HG02970 (cell line): ENCODE measurements at regions not wholly inside any gene's neighbourhood (a gene's known extent, or its start where the extent isn't known, plus 50 kb on each side); places are given as distances from the start of the nearest gene placed in this dataset.
"Not testable (repeated sequence)": the region's sequence is repeated elsewhere in the genome, so short reads cannot be mapped to it uniquely, and the experiment has no call there.

Experiments used
- ATAC-seq: cut with Tn5 transposase; IDR thresholded peaks from one replicate; pipeline ENCODE4 v1.9.1; 2021; ENCODE audit warnings: mild to moderate bottlenecking, moderate library complexity, moderate number of reproducible peaks; ENCODE audit not compliant: unreplicated experiment, low FRiP score

DNA sequence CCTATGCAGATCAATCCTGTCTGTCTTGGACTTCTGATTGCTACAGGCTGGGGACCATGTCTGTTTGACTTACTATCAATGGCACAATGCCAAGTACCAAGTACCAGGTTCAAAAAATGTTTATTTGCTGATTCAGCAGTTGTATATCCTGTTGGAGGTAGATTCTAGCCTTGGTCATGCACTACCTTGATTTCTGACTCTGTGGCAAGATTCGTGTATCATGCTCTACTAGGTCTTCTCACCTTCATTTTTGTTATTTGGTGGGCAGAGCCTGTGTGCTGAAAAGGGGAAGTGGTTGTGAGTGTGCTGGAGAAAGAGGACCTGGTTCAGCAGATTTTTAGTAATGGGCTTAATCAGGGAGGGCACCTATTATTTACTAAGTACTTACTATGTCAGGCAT lies 192.4 kb upstream of the MYLIP start:
- no peak for ATAC-seq

DNA sequence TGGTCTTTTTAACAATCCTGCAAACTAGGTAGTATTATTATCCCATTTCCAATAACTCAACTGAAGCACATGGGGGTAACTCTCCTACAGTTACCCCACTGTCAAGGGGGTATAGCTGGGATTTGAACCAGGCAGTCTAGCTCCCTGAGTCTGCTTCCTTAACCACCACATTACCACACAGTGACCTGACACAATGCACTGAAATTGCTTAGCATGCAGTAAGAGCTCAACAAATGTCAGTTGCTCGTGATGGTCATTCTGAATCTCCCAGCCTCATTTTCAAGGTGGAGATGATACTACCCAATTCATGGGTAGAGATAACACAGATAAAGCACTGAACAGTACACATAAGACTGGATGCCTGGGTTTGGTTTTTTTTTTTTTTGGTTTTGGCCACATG lies 193.2 kb upstream of the MYLIP start:
- no peak for ATAC-seq

DNA sequence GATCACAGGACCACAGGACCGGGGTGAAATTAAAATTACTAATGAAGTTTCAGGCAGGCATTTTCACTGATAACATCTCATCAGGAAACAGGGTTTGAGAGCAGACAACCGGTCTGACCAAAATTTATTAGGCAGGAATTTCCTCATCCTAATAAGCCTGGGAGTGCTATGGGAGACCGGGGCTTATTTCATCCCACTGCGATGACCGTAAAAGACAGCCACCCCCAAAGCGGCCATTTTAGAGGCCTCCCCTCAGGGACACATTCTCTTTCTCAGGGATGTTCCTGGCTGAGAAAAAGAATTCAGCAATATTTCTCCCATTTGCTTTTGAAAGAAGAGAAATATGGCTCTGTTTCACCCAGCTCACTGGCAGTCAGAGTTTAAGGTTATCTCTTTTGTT lies 197.2 kb upstream of the MYLIP start:
- not testable (repeated sequence) for ATAC-seq

DNA sequence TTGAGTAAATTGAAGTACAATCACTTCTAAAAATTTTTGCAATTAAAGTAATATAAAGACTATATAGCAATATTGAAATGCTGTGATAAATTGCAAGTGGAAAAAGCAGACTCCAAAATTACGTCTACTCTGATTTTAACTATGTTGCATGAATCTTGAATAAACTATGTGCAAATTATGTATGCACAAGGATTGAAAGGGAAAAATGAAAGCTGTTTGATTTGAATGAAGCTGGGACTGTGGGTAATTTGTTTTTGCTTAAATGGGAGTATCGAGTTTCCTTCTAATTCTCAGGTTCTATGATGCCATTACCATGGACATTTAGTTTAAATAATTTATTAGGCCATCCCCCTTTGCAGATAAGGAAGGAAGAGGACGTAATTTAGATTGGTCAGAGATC lies 198.7 kb upstream of the MYLIP start:
- ATAC-seq: no peak

DNA sequence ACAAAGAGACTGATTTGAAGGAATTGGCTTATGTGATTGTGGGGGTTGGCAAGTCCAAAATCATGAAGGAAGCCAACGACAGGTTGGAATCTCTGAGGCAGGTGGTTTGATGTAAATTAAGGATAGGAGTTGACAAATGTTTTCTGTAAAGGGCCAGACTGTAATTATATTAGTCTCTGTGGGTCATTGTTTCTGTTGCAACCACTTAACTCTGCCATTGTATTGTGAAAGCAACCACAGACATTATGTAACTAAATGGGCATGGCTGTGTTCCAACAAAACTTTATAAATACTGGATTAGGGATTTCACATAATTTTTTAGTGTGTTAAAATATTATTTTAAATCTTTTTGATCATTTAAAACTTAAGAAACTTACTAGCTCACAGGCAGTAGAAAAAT lies 199.2 kb upstream of the MYLIP start:
- no peak for ATAC-seq

DNA sequence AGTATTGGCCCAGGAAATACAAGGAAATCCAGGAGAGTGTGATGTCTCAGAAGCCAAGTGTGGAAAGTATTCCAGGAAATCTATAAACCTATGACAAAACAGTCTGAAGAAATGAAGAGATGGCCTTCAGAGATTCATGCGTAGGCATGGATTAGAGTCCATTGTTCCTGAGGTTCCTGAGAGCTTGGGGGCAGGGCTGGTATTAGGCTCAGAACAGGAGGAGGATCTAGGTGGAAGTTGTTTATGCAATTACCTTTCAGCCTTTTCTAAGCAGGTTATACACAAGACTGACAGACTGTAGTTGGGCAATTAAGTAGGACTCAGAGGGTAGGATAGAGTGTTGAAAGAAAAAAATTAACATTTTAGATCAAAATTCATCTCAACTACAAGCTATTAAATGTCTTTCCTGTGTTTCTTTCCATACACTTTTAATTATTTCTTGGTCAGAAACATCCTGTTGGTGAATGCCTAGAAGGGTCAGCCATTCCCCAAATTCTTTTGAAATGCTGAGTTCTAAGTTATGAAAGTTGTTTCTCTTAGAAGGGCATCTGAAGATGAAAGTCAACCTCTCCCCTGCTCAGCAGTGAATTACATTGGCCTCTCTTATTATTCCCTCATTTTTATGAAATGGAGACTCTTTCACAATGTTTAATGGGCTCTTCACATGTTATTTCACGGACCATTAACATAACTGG lies 201.2 kb upstream of the MYLIP start:
- ATAC-seq: no peak

DNA sequence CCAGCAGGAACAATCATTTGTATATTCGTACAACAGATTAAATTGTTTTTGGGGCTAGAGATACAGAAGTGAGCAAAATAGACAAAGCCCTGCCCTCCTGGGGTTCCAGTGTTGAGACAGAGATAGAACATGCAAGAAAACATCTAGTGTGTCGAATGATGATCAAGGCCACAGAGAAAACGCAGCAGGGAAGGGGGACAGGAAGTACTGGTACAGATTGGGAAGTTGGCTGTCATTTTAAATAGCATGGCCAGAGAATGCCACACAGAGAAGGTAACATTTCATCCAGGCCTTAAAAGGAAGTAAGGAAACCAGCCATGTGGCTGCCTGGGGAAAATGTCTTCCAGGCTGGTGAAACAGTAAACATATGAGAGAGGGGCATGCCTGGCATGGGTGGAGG lies 202.6 kb upstream of the MYLIP start:
- ATAC-seq: no peak

DNA sequence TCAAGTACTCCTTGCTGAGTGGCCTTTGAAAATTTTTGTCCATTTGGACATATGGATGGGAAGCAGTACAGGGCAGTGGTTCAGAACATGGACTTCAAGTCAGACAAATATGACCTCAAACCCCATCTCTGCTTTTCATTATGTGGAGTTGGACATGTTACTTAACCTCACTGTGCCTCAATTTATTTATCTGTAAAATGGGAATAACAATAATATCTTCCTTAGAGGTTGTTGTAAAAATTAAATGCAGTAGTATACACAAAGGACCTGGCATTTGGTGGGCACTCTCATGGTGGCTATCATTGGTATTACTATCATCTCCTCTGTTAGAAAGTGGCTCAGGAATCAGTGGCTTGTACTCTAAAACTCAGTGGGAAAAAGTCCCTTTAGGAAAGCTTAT lies 204.0 kb upstream of the MYLIP start:
- ATAC-seq: no peak

DNA sequence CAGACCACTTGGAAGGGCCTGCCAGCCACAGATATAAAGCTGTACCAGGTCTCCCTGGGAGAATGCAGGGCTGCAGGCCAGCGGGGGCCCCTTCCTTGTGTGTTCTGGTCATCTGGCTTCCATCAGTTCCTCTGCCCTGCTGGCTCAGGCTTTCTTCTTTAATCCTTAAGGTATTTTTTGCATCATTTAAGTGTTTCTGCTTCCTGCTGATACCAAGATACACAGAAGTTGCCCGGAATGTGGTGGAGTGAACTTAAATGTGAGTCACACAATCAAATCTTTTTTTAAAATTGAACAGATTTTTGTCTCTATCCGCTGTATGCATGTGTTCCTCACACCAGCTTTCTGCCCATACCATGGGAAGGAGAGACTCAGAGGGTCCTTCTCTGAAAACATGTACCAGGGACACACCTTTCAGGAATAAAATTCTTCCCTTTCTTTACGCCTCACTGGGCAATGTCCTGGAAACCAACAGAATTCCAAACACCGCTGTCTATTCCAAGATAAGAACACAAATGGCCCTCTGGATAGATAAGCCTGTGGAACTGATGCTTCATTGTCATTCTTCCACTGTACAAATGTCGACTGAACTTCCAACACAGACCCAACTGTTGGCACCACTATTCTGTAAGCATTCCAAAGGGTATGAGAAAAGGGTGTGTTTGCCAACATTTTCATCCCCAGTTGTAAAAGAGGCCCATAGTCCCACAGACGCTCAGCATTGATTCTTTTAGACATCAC lies 206.2 kb upstream of the MYLIP start:
- ATAC-seq: no peak

DNA sequence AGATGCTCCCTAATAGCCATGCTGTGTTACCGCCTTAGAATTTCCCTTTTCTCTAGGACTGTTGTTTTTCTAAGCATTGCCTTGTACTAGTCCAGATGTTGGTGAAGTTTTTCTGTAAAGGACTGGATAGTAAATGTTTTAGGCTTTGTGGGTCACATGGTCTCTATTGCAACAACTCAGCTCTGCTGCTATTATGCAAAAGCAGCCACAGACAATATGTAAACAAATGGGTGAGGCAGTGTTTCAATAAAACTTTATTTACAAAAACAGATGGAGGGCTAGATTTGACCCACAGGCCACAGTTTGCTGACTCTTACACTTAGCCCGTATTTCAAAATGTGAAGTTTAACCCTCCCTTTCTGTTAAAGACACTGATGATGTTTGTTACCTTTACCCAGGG lies 207.6 kb upstream of the MYLIP start:
- no peak for ATAC-seq

DNA sequence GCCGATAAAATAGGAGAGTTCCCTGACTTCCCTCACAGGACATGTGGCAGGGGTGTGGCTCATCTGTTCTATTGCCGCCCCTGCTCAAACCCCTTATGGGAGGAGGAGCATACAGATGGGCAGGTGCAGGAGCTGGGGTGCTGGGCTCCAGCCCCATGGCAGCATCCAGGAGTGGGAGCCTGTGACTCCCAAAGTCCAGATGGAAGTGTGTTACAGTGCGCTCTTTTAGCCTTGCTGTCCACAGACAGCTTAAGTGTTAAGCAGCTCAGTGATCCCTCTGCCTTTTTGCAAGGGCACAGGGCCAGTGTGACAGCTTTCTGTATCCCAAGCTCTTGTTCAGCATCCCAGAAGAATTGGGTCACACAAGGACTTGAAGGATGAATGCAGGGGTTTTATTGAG lies 212.3 kb upstream of the MYLIP start:
- ATAC-seq: no peak

DNA sequence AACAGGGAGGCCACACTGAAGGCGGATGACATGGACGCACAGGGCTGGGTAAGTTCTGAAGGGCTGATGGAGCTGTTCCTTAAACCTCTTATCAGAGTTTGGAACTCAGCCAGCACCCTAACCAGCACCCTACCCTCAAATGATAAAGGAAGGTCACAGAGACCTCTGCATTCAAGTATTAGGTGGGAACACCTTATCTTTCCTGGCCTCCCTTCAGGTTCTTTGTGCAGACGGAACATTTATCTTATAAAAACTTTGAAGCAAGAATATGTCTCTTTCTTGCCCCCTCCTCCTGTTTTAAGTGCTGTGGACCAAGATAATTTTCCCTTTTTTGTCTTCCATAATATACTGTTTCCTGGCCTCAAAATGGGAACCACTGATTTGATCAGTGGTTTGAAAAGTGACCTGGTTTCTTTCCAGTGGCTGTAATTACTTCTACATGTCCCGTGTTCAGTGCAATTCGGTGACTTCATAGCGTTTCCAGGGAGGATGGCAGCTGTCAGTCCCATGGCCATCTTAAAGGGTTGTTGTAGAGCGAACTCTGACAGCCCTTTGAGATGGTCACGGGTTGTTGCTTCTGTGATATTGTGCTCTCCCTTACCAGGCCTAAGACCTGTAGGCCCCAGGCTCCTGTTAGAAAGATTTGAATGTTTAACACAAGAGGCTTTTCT lies 213.2 kb upstream of the MYLIP start:
- no peak for ATAC-seq

DNA sequence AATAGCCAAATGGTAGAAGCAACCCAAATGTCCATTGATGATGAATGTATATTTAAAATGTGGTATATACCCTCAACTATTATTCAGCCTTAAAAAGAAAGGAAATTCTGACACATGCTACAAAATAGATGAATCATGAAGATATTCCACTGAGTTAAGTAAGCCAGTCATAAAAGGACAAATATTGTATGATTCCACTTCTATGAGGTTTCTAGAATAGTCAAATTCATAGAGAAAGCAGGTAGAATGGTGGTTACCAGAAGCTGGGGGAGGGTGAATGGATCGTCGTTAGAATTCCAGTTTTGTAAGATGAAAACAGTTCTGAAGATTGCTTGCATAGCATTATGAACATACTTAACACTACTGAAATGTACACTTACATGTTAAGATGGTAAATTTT lies 214.3 kb upstream of the MYLIP start:
- no peak for ATAC-seq

DNA sequence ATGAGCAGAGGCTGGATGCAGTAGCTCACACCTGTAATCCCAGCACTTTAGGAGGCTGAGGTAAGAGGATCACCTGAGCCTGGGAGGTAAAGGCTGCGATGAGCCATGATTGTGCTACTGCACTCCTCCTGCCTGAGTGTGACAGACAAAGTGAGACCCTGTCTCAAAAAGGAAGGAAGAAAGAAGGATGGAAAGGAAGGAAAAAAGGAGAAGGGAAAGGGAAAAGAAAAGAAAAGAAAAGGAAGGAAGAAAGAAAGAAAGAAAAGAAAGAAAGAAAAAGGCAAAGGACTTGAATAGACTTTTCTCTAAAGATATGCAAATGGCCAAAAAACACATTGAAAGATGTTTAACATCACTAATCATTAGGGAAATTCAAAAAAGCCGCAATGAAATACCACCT lies 215.3 kb upstream of the MYLIP start:
- ATAC-seq: no peak

DNA sequence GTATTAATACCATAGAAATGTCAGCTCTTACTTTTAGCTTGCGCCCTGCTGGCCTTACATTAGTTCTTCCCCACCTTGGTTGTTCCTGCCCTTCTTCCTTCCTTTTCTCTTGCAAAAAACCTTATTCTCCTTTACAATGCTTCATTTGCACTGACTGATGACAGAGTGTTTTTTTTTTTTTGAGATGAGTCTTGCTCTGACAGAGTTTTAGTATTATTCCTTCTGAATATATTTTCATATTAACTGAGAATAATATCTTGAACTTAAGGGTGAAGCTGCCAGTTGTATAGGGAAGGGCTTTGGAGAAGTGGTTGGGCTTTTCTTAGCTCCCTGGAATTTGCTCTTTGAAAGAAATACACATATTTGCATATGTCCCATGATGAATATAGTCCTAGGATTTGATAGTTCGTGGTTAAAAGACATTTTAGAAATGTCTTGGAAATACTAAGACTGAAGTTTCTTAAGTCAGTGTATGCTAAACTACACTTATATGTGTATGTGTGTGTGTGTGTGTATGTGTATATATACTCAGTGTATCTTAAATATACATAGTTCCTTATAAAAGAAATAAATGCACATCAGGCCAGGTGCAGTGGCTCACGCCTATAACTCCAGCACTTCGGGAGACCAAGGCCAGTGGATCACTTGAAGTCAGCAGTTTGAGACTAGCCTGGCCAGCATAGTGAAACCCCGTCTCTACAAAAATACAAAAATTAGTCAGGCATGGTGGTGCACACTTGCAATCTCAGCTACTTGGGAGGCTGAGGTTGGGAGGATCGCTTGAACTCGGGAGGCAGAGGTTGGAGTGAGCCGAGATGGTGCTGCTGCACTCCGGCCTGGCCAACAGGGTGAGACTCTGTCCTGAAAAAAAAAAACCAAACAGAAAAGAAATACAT lies 216.1 kb upstream of the MYLIP start:
- ATAC-seq: no peak

DNA sequence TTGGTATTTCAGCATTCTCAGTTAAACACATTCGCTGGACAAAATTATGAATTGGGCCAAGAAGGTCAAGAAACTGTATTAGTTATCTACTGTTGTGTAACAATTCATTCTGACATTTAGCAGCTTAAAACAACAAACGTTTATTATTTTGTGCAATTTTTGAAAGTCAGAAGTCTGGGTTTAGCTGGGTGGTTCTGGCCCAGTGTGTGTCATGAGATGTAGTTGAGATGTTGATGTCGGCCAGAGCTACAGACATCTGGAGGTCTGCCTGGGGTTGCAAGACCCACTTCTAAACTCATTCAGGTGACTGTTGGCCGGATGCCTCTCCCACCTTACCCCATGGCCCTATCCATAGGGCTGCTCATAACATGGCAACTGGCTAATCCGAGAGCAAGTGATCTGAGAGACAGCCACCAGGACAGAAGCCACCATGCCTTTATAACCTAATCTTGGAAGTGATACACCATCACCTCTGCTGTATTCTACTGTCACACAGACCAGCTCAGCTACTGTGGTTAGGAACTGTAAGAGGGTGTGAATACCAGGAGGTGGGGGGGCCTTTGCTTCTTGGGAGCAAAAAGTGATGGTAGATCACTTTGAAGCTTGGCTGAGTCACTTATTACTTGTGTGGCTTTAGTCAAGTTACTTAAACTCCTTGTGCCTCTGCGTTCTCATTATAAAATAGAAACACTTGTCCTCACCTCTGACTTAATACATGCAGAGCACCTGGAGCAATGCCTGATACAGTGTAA lies 217.0 kb upstream of the MYLIP start:
- no peak for ATAC-seq

DNA sequence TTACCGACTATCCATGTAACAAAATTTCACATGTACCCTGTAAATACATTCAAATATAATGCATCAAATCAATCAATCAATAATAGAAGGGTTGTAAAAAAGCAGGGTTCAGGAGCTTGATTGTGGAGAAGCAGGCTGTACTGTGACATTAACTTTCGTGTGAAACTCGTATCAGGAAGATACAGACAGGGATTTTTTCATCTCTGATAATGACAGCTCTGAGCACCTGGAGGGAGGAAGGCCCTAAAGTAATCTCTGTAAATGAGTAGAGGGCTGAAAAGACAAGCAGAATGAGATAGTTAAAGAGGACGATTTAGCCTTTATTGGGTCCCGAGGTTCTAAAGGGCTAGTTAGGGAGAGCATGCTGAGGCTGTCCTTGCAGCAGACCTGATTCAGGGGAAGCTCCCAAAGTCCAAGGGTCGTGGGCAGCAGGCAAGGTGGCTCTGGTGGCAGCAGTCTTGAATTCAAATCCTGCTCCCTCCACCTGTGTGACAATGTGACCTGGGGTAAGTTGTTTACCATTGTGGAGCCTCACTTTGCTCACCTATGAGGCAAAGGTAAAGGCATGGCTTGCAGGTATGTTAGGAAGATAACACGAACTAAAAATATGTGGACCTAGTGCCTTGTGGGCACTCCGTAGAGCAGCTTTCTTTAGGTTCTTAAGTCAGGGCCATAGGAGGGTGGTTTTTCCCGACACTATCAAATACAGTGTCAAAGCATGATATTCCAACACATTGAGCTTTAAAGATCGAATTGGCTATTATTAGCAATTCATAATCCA lies 219.4 kb upstream of the MYLIP start:
- ATAC-seq: no peak

DNA sequence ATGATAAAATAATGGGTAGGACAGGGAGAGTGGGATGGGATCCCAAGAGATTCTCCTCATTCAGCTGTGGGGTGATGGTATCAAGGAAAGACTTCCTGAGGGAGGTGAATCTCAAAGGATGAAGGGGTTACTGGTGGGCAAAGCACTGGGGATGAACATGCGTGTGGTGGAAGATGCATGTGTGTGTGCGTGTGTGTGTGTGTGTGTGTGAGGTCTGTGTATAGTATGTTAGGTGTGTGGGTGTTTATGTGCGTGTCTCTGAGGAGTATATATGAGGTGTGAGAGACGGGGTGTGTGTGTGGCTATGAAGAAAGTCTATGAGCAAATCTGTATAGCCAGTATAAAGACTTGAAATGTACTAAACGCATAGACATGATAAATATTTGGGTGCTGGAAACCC lies 220.0 kb upstream of the MYLIP start:
- ATAC-seq: no peak

DNA sequence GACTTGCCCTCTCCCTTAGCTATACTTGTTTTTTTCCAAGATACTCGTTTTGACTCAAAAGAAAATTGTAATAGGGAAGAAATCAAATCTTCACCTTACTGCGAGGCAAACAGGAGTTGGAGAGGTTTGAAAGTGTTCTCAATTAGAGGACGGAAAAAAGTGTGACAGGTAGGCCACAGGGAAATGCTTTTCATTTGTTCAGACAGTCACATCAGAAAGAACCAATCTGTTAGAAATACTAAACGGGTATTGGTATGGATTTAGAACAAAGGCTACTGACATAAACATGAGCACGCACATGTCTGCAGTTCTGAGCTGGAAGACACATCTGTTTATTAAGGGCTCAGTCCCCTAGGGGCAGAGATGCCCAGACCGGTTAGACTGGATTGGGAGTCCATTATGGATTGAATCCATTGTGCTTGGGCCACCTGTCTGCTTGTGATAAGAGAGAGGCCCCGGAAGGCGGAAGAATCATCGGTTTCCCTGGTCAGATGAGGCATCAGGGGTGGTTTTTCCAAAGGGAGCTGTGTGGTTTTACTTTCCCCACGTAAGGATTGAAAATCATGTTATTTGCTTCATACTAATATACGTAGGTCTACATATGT lies 220.9 kb upstream of the MYLIP start:
- ATAC-seq: no peak
